Heart right ventricle (tissue), 16 donors: ENCODE measurements at regions not wholly inside any gene's neighbourhood (a gene's known extent, or its start where the extent isn't known, plus 50 kb on each side); places are given as distances from the start of the nearest gene placed in this dataset.
"Not testable (repeated sequence)": the region's sequence is repeated elsewhere in the genome, so short reads cannot be mapped to it uniquely, and the experiment has no call there.

ENCODE experiments used
- ATAC-seq, 8 donors: fragments of 200-7000 bp; cut with Tn5 transposase; one replicate each; pipeline ENCODE4 v1.9.1; 2020; ENCODE audit warnings: mild to moderate bottlenecking in 8 of 8, moderate library complexity in 8 of 8, moderate number of reproducible peaks in 1 of 8
- DNase-seq, 2 donors: peaks; one replicate each; pipeline ENCODE4 v3.0.0-alpha.2; 2020
- H3K27ac ChIP-seq, 10 donors: fragments of 200-600 bp; sonication (generic) in 2 of 10; one replicate each; pipeline versions ENCODE4 v1.5.0 to v1.8.0; 2020 to 2022; ENCODE audit warnings: mild to moderate bottlenecking in 3 of 10
- H3K27me3 ChIP-seq, 7 donors: fragments of 200-600 bp; one replicate each; pipeline ENCODE4 v1.8.0; 2021 to 2022; ENCODE audit warnings: mild to moderate bottlenecking in 2 of 7
- H3K36me3 ChIP-seq, 9 donors: fragments of 200-600 bp; sonication (generic) in 1 of 9; one replicate each; pipeline versions ENCODE4 v1.5.0 to v1.8.0; 2020 to 2022; ENCODE audit warnings: mild to moderate bottlenecking in 2 of 9
- H3K4me1 ChIP-seq, 9 donors: fragments of 200-600 bp; sonication (generic) in 1 of 9; one replicate each; pipeline versions ENCODE4 v1.5.0 to v1.8.0; 2020 to 2022; ENCODE audit warnings: mild to moderate bottlenecking in 4 of 9
- H3K4me3 ChIP-seq, 10 donors: fragments of 200-600 bp; sonication (generic) in 2 of 10; one replicate each; pipeline versions ENCODE4 v1.5.0 to v1.8.0; 2020 to 2022; ENCODE audit warnings: mild to moderate bottlenecking in 7 of 10, moderate library complexity in 2 of 10
- H3K9me3 ChIP-seq, 11 donors: fragments of 200-600 bp in 10 of 11; sonication (generic) in 2 of 11; one replicate each; pipeline versions ENCODE4 v1.5.0 to v1.8.0; 2013 to 2022; ENCODE audit warnings: mild to moderate bottlenecking in 2 of 11, control low read depth in 1 of 11, moderate library complexity in 1 of 11
- CTCF ChIP-seq, 9 donors: fragments of 200-600 bp; sonication (generic) in 2 of 9; IDR thresholded peaks; one replicate each; pipeline versions ENCODE4 v1.5.0 to v1.8.0; 2021 to 2022; ENCODE audit warnings: antibody characterized with exemption in 9 of 9, mild to moderate bottlenecking in 5 of 9, moderate library complexity in 1 of 9
- WGBS, 2 donors: extraction: QIAGEN DNeasy Blood & Tissue Kit; methylation state at CpG; one replicate each; pipeline ENCODE4 v1.1.7; 2013; ENCODE audit warnings: inconsistent platforms in 1 of 2; 5-methylcytosine and 5-hydroxymethylcytosine counted together
- intact Hi-C, 10 donors: fragments of 100-400 bp; cut with DNase I; formaldehyde crosslinking; loops; one replicate each; pipeline versions ENCODE4 v1.11.1 to v1.14.2; 2022
- donor health status: Arrhythmogenic right ventricular cardiomyopathy.
- donor health status: ischemic (EF 13 %, LVEDD 7.1; RV severe dilation, severe dysfunction).
- donor health status: healthy with polysubstance abuse.
- donor health status: DM: no; HTN: yes; CAD: no.
- donor health status: DM: no; HTN: no; CAD: no.
- donor health status: ischemic (EF 25% LVEDD 6.9; RV normal size, moderate dysfunction).
- donor health status: ischemic (EF 25% LVEDD 5.7; RV mildly dilated, moderate dysfunction).
- donor health status: healthy.
- donor health status: DM: yes; HTN: yes; CAD: no.
- donor health status: Ischemic cardiomyopathy.
- donor health status: ischemic (EF 35%, LVEDD 5.7; RV mildly dilated, moderate dysfunction).
- donor health status: nonischemic (EF 11% LVEDD 7.7; RV severe dilation, severe dysfunction).
- donor health status: DM: yes; HTN: yes; CAD: no.
- donor health status: PGD.
- donor health status: ischemic (EF 29% LVEDD 5.4; RV normal size, mild dysfunction).
- donor health status: nonischemic (EF 23%, LVEDD 6.1; RV moderate dilation, normal function).

- WGBS, 2 donors: 96 to 97% methylated on average over 9 of the region's 9 CpGs
- H3K9me3 ChIP-seq: no peaks in the 10 kb centered on the region
- intact Hi-C loops: no loop called here
- H3K36me3 ChIP-seq: no peaks in the 10 kb centered on the region
- H3K4me3 ChIP-seq: no peak overlapping the region
- peaks cover 0 to 15% (median 5%) of the 10 kb centered on the region in 9 donors for H3K4me1 ChIP-seq
- DNase-seq (no peak), ATAC-seq (no peak)
- no peak overlapping the region for H3K27ac ChIP-seq
- H3K27me3 ChIP-seq: no peaks in the 10 kb centered on the region
- no peak for TF ChIP-seq CTCF (IDR thresholded peaks at IDR 0.05)
Observed at GRCh38 chr20:52034581-52034980, 157.0 kb downstream of the ZFP64 start.

- no peaks in the 10 kb centered on the region for H3K27me3 ChIP-seq
- no peaks in the 10 kb centered on the region for H3K9me3 ChIP-seq
- no peak overlapping the region for H3K4me3 ChIP-seq
- no peak for DNase-seq
- TF ChIP-seq CTCF (IDR thresholded peaks at IDR 0.05): no peak
- 89 to 91% methylated on average over 5 of the region's 5 CpGs for WGBS, 2 donors
- no peak overlapping the region for H3K27ac ChIP-seq
- no peak for ATAC-seq
- peaks cover 0 to 15% (median 5%) of the 10 kb centered on the region in 9 donors for H3K4me1 ChIP-seq
- H3K36me3 ChIP-seq: no peaks in the 10 kb centered on the region
- intact Hi-C loops: no loop called here
Observed at GRCh38 chr20:52033313-52033712, 158.3 kb downstream of the ZFP64 start.

- H3K4me3 ChIP-seq, H3K27me3 ChIP-seq, H3K9me3 ChIP-seq, H3K36me3 ChIP-seq, ATAC-seq, intact Hi-C loops, DNase-seq: not testable (repeated sequence)
- H3K4me1 ChIP-seq: peaks cover 0 to 15% (median 5%) of the 10 kb centered on the region in 9 donors
- H3K27ac ChIP-seq: peak overlapping the region in 1 of 10 donors; percentile 55
- 96 to 97% methylated on average over 7 of the region's 7 CpGs for WGBS, 2 donors
Observed at GRCh38 chr20:52032304-52032683, 159.3 kb downstream of the ZFP64 start.

GRCh38 chr20:52031563-52032303, 159.8 kb downstream of the ZFP64 start:
- DNase-seq (no peak), ATAC-seq (no peak)
- Histone ChIP-seq H3K4me3 (no peak overlapping the region), H3K27me3 (no peaks in the 10 kb centered on the region), H3K4me1 (peaks cover 0 to 15% (median 5%) of the 10 kb centered on the region in 9 donors), H3K9me3 (no peaks in the 10 kb centered on the region), H3K36me3 (no peaks in the 10 kb centered on the region), H3K27ac (peak overlapping the region in 1 of 10 donors; percentile 55)
- no peak for TF ChIP-seq CTCF (IDR thresholded peaks at IDR 0.05)
- 33 to 42% methylated on average over 14 of the region's 14 CpGs for WGBS, 2 donors
- intact Hi-C loops: no loop called here

- 85 to 88% methylated on average over 2 of the region's 2 CpGs for WGBS, 2 donors
- Histone ChIP-seq H3K9me3 (no peaks in the 10 kb centered on the region), H3K4me1 (peaks cover 0 to 15% (median 5%) of the 10 kb centered on the region in 9 donors), H3K27ac (peak overlapping the region in 1 of 10 donors; percentile 55), H3K36me3 (no peaks in the 10 kb centered on the region), H3K4me3 (no peak overlapping the region), H3K27me3 (no peaks in the 10 kb centered on the region)
- no peak for DNase-seq
- TF ChIP-seq CTCF (IDR thresholded peaks at IDR 0.05): no peak
- intact Hi-C loops: no loop called here
- ATAC-seq: no peak
Observed at GRCh38 chr20:52031206-52031562, 160.4 kb downstream of the ZFP64 start.

- DNase-seq, H3K27ac ChIP-seq, H3K9me3 ChIP-seq, ATAC-seq, intact Hi-C loops, H3K36me3 ChIP-seq, H3K27me3 ChIP-seq, H3K4me3 ChIP-seq: not testable (repeated sequence)
- 98 to 99% methylated on average over 2 of the region's 2 CpGs for WGBS, 2 donors
- H3K4me1 ChIP-seq: peaks cover 0 to 15% (median 5%) of the 10 kb centered on the region in 9 donors
Observed at GRCh38 chr20:52029129-52029528, 162.4 kb downstream of the ZFP64 start.
